Choroid plexus epithelial cell (primary cell): ENCODE measurements at regions not wholly inside any gene's neighbourhood (a gene's known extent, or its start where the extent isn't known, plus 50 kb on each side); places are given as distances from the start of the nearest gene placed in this dataset.

Experiments
- DNase-seq: peaks from one replicate; pipeline ENCODE4 v3.0.0-alpha.2; 2010; ENCODE audit warnings: low read depth
- H3K4me3 ChIP-seq: 2 replicates; pipeline ENCODE4 v1.5.1; 2011; ENCODE audit warnings: low read depth, mild to moderate bottlenecking, control low read depth, low read length, moderate library complexity
- CTCF ChIP-seq: conservative IDR thresholded peaks from 2 replicates; pipeline ENCODE4 v1.5.1; 2011; ENCODE audit warnings: low read depth, mild to moderate bottlenecking, control low read depth, inconsistent platforms, low read length, moderate library complexity

GRCh38 chr13:108566413-108567170, 62.8 kb upstream of the MYO16 start:
- no peak for TF ChIP-seq CTCF
- H3K4me3 ChIP-seq: no peak overlapping the region
- no peak for DNase-seq

GRCh38 chr13:108572782-108573211, 56.6 kb upstream of the MYO16 start:
- no peak overlapping the region for H3K4me3 ChIP-seq
- no peak for TF ChIP-seq CTCF
- no peak for DNase-seq

GRCh38 chr13:108573455-108573854, 56.0 kb upstream of the MYO16 start:
- TF ChIP-seq CTCF: no peak
- DNase-seq: no peak
- H3K4me3 ChIP-seq: no peak overlapping the region

GRCh38 chr13:108574856-108575255, 54.6 kb upstream of the MYO16 start:
- no peak for DNase-seq
- H3K4me3 ChIP-seq: no peak overlapping the region
- no peak for TF ChIP-seq CTCF

GRCh38 chr13:108575430-108575829, 54.0 kb upstream of the MYO16 start:
- H3K4me3 ChIP-seq: no peak overlapping the region
- no peak for TF ChIP-seq CTCF
- no peak for DNase-seq
